Activated CD4-positive, alpha-beta T cell treated with anti-CD3 and anti-CD28 coated beads, Interleukin-10, Interleukin-2, amounts not matched to agents 100 ng/mL and 50 ng/mL, durations not matched to agents 16 hours and 8 hours (primary cell): ENCODE measurements at regions not wholly inside any gene's neighbourhood (a gene's known extent, or its start where the extent isn't known, plus 50 kb on each side); places are given as distances from the start of the nearest gene placed in this dataset.
"Not testable (repeated sequence)": the region's sequence is repeated elsewhere in the genome, so short reads cannot be mapped to it uniquely, and the experiment has no call there.

Source experiments
- DNase-seq: peaks from one replicate; pipeline ENCODE4 v3.0.0-alpha.2; 2020

DNA sequence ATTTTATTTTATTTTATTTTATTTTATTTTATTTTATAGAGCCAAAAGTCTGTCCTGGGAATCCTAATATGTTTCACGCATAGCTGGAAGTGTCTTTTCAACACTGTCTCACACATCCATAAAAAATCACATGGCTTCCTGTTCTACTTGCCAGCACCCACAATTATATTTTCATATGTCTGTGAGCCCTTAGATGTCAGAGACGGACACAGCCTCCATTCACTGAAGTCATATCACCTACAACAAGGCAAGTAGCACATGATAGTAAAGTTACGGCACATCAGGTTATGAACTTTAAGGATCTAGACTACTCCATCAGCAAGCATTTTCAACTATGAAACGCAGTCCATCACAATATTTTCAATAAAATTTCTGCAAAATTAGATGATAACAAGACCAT, 168.4 kb downstream of the ZIC4 start:
- DNase-seq: no peak

GRCh38 chr3:147231980-147232379, 174.4 kb downstream of the ZIC4 start:
- not testable (repeated sequence) for DNase-seq

DNA sequence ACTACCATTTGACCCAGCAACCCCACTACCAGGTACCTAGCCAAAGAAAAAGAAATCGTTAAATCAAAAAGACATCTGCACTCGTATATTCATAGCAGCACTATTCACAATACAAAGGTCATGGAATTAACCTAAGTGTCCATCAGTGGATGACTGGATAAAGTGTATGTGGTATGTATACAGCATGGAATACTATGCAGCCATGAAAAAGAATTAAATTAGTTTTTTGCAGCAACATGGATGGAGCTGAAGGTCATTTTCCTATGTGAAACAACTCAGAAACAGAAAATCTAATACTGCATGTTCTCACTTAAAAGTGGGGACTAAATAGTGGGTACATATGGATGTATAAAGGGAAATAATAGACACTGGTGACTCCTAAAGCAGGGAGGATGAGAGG, 175.2 kb downstream of the ZIC4 start:
- DNase-seq: no peak

DNA sequence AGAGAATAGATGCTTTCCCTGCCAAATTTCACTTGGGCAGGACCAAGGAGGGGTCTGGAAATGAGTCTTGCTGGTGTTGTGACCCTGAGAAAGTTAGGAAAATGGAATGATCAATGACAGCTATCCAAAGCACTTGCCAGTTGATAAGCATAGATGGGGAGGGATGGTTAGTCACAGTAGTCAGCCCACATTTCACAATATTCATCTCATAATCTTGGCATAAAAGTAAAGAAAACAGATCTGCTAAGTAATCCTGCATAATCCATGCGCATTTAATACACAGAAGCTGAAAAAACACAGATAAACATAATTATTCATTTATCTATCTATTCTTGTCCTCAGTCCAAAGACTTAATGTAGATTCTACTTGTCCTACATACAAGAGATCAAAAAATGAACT, 184.1 kb downstream of the ZIC4 start:
- DNase-seq: no peak

DNA sequence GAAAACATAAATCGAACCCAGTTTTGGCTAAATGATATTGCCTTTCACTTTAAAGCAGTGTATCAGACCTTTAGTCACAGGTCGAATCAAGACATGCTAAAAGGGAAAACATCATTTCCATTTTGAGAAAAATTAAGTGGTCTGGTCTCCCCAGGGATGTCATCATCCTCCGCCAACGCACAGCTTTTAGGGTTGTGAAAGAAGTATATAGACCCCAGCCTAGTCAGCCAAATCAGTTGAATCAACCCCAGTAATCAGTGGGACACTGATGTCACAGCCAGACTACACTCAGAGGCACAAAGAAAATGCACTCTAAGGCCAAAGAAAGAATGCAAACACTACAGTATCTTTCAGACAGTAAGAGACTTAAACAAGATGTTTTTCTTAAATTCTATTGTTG, 187.4 kb downstream of the ZIC4 start:
- DNase-seq: no peak

DNA sequence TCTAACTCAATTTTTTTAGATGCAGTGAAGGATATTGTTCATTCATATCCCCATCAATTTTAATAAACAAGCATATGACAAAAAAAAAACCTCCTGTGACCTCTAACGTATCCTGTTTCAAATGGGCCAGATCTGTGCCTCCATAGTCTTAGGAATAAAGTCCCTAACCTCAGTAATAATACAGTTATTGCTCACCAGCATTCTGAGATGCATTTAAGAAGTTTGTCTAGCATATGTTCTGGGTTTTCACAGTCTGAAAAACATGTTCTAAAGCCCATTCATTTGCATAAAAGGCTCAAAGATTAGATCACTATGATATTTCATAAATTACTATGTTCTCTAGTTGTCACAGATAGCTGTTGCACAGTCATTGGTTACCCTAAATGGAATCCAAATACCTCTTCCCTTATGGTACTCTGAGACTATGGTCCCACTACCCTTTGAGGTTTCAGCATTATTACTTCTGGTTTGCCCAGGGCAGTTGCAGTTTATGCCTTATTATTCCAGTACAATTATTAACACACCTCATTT, 190.1 kb downstream of the ZIC4 start:
- no peak for DNase-seq

DNA sequence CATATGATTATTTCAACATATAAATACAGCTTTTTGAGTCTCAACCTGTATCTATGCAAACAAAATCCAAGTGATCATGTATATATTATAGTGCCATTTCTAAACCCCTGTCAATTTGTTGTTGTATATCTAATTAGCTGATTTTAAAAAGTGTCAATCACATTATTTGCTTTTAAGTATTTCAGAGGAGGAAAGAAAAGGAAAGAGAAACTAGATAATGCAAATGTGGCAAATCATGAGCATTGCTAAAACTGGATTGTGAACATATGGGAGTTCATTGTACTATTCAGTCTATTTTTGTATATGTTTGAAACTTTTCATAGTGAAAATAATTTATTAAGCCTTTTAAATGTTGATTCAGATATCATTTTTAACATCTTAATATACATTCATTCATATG, 190.7 kb downstream of the ZIC4 start:
- no peak for DNase-seq

- no peak for DNase-seq
These were observed 192.7 kb downstream of the ZIC4 start for GRCh38 chr3:147213633-147214032.

GRCh38 chr3:147210676-147211075, 195.7 kb downstream of the ZIC4 start:
- DNase-seq: no peak

- no peak for DNase-seq
These were observed 205.3 kb downstream of the ZIC4 start for GRCh38 chr3:147201086-147201485.

GRCh38 chr3:147200545-147200944, 205.8 kb downstream of the ZIC4 start:
- no peak for DNase-seq

- no peak for DNase-seq
These were observed 208.6 kb downstream of the ZIC4 start for GRCh38 chr3:147197739-147198138.

DNA sequence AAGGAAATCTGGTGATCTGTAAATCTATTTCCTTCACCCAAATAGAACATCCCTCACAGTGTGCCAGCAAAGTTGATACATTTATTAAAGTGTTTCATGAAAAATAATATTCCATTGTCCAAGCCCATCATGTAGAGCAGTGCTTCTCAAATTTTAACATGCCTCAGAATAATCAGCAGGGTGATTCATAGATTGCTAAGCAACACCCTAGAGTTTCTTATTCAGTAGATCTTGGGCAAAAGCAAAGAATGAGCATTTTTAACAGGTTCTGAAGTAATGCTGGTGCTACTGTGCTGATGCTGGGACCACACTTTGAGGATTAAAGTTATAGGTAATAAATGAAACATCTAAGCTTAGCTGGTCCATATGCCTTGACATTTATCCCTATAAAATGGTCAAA, 210.5 kb downstream of the ZIC4 start:
- no peak for DNase-seq

- DNase-seq: peak; percentile 25
These were observed 214.5 kb downstream of the ZIC4 start for GRCh38 chr3:147191795-147192385.

GRCh38 chr3:147189016-147189415, 217.3 kb downstream of the ZIC4 start:
- no peak for DNase-seq

GRCh38 chr3:147187687-147188086, 218.7 kb downstream of the ZIC4 start:
- no peak for DNase-seq

- no peak for DNase-seq
These were observed 220.6 kb downstream of the ZIC4 start for GRCh38 chr3:147185781-147186180.

DNA sequence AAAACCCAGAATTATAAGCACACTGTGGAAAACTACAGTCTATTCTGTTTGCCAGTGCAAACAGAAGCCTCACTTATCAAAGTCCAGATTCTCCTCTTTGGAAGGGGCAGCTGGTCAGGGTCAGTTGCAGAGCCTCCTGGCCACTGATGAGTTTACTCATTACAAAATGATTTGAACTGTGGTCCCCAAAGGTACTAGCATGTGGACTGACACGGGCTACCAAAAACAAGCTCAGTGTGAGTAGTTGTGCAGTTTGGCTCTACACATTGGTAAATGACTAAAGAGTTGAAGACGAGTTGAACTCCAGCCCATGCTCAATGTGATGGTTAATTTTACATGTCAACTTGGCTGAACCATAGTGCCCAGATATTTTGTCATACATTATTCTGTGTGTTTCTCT, 221.5 kb downstream of the ZIC4 start:
- no peak for DNase-seq

DNA sequence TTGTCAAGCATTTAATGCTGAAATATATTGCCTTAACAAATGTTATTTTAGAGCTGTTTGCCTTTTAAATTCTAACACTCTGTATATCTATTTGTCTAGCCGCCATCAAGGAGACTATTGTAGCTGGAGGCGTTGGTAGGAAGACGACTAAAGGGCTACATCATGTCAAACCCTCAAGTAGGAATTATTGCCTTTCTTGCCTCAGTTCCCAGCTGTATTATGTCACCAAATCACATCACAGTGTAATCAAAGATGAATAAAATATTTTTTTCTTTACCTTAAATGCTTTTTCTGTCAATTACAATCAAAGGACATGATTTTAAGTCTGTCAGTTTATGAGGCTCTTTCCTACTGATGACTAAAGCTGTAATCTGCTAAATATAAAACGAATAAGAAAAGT, 233.1 kb downstream of the ZIC4 start:
- DNase-seq: no peak

DNA sequence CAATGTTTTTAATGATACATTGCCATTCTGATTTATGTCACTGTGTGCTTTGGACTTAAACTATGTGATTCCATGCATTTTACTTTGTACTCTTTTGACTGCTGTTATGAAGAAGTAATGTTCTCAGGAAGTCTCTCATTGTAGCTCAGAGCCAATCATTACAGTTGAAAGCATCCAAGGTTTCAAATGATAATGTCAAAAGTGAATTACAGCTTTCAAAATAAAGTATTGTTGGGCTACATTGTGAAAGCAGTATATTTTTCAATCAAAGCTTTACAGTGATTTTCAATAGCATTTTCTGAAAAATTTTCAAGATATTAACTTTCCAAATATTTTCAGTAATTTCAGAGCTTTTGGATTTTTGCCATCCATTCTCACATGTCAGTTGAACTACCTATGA, 243.6 kb downstream of the ZIC4 start:
- DNase-seq: no peak

DNA sequence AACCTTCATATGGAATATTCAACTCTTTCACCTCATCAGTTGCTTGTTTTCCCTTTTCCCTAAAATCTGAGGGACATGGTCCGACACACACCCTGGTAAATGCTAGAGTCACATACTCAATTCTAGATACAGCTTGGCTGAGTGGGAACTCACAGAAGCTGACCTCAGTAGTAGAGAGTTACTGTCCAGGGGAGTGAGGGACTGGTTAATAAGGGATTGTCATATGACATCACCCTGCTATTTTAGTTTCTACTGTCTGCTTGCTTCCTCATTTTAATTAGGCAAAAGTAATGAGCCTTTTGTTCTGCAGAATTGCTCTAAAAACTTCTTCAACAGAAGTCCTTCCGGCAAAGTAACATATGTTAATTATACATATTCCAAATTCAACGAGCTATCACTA, 244.5 kb downstream of the ZIC4 start:
- no peak for DNase-seq

DNA sequence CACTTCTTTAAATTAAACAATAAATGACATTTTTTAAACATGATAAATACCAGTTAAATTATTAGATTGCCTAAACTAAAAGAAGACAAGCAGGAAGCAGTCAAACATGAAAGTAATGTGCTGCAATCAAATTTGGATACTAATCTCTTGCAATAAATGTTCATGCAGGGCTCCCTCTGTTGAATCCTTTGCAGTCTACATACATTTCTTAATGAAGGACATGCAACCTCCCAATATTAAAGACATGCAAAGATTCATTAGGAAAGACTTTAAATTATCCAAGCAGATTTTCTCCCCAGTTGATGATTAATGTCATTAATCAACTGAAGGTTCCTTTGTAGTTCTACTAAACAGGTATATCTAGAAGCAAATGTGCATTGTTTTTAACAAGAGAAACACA, 245.4 kb downstream of the ZIC4 start:
- no peak for DNase-seq

DNA sequence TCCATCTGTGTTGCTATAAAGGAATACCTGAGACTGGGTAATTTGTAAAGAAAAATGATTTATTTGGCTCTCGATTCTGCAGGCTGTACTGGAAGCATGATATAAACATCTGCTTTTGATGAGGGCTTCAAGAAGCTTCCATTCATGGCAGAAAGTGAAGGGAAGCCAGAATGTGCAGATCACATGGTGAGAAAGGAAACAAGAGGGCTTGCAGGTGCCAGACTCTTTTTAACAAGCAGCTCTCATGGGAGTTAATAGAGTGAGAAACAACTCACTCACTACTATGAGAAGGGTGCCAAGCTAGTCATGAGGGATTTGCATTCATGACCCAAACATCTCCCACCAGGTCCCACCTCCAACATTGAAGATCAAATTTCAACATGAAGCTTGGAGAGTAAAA, 247.2 kb downstream of the ZIC4 start:
- no peak for DNase-seq

GRCh38 chr3:147157631-147158030, 248.7 kb downstream of the ZIC4 start:
- no peak for DNase-seq

DNA sequence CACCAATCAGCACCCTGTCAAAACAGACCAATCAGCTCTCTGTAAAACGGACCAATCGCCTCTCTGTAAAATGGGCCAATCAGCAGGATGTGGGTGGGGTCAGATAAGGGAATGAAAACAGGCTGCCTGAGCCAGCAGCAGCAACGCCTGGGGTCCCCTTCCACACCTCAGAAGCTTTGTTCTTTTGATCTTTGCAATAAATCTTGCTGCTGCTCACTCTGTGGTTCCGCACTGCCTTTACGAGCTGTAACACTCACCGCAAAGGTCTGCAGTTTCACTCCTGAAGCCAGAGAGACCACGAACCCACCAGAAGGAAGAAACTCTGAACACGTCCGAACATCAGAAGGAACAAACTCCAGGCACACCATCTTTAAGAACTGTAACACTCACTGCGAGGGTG, 251.4 kb downstream of the ZIC4 start:
- not testable (repeated sequence) for DNase-seq
